Keratinocyte (primary cell): ENCODE measurements at regions not wholly inside any gene's neighbourhood (a gene's known extent, or its start where the extent isn't known, plus 50 kb on each side); places are given as distances from the start of the nearest gene placed in this dataset.

Source experiments
- EZH2 ChIP-seq: IDR thresholded peaks from one replicate; pipeline ENCODE4 v1.6.1; 2012; ENCODE audit warnings: inconsistent platforms, mild to moderate bottlenecking, low read length, moderate library complexity
- TF ChIP-seq, protein P1 (sequence below), 3 experiments: IDR thresholded peaks in 1 of 3; conservative IDR thresholded peaks in 1 of 3; optimal IDR thresholded peaks in 1 of 3; 2 replicates in 2 of 3; 3 replicates in 1 of 3; pipeline versions ENCODE3 to v1.5.1; 2011; ENCODE audit warnings: low read length in 3 of 3, mild to moderate bottlenecking in 3 of 3, moderate library complexity in 2 of 3, control low read depth in 1 of 3, inconsistent platforms in 1 of 3; ENCODE audit not compliant: insufficient read depth in 2 of 3; ENCODE audit errors: extremely low read depth in 1 of 3

DNA sequence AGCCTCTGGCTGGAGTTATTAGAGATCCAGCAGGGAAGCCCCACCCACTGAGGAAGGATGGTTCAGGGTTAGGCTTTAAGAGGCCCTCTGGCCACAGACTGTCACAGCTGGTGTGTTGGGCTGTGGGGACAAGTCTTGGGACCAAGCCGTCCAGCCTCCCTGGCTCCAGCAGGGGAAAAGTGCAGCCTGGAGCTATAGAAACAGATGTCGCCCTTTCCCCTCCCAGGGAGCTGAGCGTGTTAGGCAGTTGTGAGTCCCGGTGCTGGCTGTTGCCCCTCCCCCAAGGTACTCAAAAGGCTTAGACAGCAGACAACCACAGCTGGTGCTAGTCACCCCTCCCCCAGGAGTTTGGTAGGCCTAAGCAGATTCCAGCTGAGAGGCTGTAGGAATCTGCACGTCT is 143.4 kb downstream of the TMEM168 start:
- TF ChIP-seq, protein P1, sequence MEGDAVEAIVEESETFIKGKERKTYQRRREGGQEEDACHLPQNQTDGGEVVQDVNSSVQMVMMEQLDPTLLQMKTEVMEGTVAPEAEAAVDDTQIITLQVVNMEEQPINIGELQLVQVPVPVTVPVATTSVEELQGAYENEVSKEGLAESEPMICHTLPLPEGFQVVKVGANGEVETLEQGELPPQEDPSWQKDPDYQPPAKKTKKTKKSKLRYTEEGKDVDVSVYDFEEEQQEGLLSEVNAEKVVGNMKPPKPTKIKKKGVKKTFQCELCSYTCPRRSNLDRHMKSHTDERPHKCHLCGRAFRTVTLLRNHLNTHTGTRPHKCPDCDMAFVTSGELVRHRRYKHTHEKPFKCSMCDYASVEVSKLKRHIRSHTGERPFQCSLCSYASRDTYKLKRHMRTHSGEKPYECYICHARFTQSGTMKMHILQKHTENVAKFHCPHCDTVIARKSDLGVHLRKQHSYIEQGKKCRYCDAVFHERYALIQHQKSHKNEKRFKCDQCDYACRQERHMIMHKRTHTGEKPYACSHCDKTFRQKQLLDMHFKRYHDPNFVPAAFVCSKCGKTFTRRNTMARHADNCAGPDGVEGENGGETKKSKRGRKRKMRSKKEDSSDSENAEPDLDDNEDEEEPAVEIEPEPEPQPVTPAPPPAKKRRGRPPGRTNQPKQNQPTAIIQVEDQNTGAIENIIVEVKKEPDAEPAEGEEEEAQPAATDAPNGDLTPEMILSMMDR (optimal IDR thresholded peaks at IDR 0.05 in 1 of 3, IDR thresholded peaks at IDR 0.05 in 1 of 3, conservative IDR thresholded peaks at IDR 0.05 in 1 of 3; ENCODE audit: extremely low read depth in 1 of 3, insufficient read depth in 2 of 3, low read length in 3 of 3): no peak
- TF ChIP-seq EZH2: no peak
